C4-2B (cell line): ENCODE measurements at regions not wholly inside any gene's neighbourhood (a gene's known extent, or its start where the extent isn't known, plus 50 kb on each side); places are given as distances from the start of the nearest gene placed in this dataset.

ENCODE experiments used
- ZFX ChIP-seq: fragments of 450-650 bp; IDR thresholded peaks from 2 replicates; pipeline ENCODE4 v1.6.1; 2017
- TF ChIP-seq, protein P1 (sequence below): fragments of 450-650 bp; conservative IDR thresholded peaks from 2 replicates; pipeline ENCODE4 v1.5.1; 2017; ENCODE audit warnings: mild to moderate bottlenecking

- TF ChIP-seq, protein P1, sequence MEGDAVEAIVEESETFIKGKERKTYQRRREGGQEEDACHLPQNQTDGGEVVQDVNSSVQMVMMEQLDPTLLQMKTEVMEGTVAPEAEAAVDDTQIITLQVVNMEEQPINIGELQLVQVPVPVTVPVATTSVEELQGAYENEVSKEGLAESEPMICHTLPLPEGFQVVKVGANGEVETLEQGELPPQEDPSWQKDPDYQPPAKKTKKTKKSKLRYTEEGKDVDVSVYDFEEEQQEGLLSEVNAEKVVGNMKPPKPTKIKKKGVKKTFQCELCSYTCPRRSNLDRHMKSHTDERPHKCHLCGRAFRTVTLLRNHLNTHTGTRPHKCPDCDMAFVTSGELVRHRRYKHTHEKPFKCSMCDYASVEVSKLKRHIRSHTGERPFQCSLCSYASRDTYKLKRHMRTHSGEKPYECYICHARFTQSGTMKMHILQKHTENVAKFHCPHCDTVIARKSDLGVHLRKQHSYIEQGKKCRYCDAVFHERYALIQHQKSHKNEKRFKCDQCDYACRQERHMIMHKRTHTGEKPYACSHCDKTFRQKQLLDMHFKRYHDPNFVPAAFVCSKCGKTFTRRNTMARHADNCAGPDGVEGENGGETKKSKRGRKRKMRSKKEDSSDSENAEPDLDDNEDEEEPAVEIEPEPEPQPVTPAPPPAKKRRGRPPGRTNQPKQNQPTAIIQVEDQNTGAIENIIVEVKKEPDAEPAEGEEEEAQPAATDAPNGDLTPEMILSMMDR: no peak
- no peak for TF ChIP-seq ZFX
Measured at GRCh38 chr1:67616394-67616985, 68.5 kb upstream of the GADD45A start.
